Ascending aorta (tissue), 2 donors: ENCODE measurements at regions not wholly inside any gene's neighbourhood (a gene's known extent, or its start where the extent isn't known, plus 50 kb on each side); places are given as distances from the start of the nearest gene placed in this dataset.

ENCODE experiments used
- DNase-seq, 2 donors: peaks; one replicate each; pipeline ENCODE4 v3.0.0-alpha.2; 2019; ENCODE audit warnings: low spot score in 2 of 2
- H3K27ac ChIP-seq, 2 donors: fragments of 200-600 bp; sonication (generic); one replicate each; pipeline ENCODE4 v1.5.1; 2016 to 2017; ENCODE audit warnings: mild to moderate bottlenecking in 1 of 2
- H3K27me3 ChIP-seq: fragments of 200-600 bp; sonication (generic); one replicate; pipeline ENCODE4 v1.5.1; 2017
- H3K36me3 ChIP-seq, 2 donors: fragments of 200-600 bp; sonication (generic); one replicate each; pipeline ENCODE4 v1.5.1; 2016
- H3K4me1 ChIP-seq, 2 donors: fragments of 200-600 bp; sonication (generic); one replicate each; pipeline ENCODE4 v1.5.1; 2016 to 2017; ENCODE audit warnings: mild to moderate bottlenecking in 1 of 2
- H3K4me3 ChIP-seq, 2 donors: fragments of 200-600 bp; sonication (generic); one replicate each; pipeline ENCODE4 v1.5.1; 2016 to 2017; ENCODE audit warnings: mild to moderate bottlenecking in 1 of 2
- H3K9me3 ChIP-seq, 2 donors: fragments of 200-600 bp; sonication (generic); one replicate each; pipeline ENCODE4 v1.5.1; 2016
- intact Hi-C: fragments of 100-400 bp; cut with DNase I; formaldehyde crosslinking; loops from one replicate; pipeline ENCODE4 v1.15.1; 2023
- TF ChIP-seq, protein P1 (sequence below), 3 experiments: fragments of 200-600 bp in 2 of 3; fragments of 450-650 bp in 1 of 3; sonication (generic) in 2 of 3; IDR thresholded peaks; one replicate each; pipeline ENCODE4 v1.5.1; 2016 to 2019; ENCODE audit warnings: antibody characterized with exemption in 3 of 3, mild to moderate bottlenecking in 1 of 3, moderate library complexity in 1 of 3

DNA sequence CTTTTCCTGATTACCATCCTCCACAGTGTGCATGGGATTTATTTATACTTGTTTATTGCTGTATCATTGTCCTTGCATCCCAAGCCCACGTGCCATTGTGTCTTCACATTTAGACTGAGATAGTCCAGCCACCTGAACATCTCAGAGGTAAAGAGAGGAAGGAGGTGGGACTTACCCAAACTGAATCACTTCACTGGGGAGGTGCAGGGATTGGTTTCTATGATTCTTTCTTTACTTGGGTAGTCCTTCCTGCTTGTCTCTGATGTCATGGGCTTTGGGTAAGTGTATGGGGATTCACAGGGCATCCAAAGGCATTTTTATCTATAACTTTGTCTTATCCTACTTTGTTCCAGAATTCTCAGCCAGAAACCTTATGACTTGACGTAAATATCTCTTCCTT lies 141.5 kb upstream of the UMPS start:
- Histone ChIP-seq H3K4me1 (peaks cover 0 to 13% of the 10 kb centered on the region in 2 donors), H3K27me3 (no peaks in the 10 kb centered on the region), H3K4me3 (no peak overlapping the region), H3K36me3 (no peaks in the 10 kb centered on the region), H3K9me3 (no peaks in the 10 kb centered on the region), H3K27ac (no peak overlapping the region)
- DNase-seq = no peak
- intact Hi-C loops = no loop called here
- TF ChIP-seq, protein P1, sequence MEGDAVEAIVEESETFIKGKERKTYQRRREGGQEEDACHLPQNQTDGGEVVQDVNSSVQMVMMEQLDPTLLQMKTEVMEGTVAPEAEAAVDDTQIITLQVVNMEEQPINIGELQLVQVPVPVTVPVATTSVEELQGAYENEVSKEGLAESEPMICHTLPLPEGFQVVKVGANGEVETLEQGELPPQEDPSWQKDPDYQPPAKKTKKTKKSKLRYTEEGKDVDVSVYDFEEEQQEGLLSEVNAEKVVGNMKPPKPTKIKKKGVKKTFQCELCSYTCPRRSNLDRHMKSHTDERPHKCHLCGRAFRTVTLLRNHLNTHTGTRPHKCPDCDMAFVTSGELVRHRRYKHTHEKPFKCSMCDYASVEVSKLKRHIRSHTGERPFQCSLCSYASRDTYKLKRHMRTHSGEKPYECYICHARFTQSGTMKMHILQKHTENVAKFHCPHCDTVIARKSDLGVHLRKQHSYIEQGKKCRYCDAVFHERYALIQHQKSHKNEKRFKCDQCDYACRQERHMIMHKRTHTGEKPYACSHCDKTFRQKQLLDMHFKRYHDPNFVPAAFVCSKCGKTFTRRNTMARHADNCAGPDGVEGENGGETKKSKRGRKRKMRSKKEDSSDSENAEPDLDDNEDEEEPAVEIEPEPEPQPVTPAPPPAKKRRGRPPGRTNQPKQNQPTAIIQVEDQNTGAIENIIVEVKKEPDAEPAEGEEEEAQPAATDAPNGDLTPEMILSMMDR (IDR thresholded peaks at IDR 0.05) = no peak

DNA sequence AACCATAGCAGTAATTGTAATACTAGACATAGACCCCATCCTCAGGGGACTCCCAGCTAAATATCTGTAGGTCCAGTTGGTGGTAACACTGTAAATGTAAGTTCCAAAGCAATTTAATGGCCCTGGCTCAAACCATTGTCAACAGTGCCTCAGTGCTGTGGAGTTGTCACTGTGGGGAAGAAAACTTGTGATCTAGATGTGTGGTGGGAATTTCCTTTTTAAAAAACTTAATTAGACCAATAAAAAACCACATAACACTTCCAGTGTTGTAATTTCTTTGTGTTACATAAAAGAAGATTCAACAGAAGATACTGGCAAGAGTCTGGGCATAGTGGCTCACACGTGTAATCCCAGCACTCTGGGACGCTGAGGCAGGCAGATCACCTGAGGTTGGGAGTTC lies 138.6 kb upstream of the UMPS start:
- intact Hi-C loops = no loop called here
- no peak overlapping the region for H3K27ac ChIP-seq
- no peaks in the 10 kb centered on the region for H3K4me1 ChIP-seq
- no peaks in the 10 kb centered on the region for H3K27me3 ChIP-seq
- TF ChIP-seq, protein P1 (IDR thresholded peaks at IDR 0.05) = no peak
- DNase-seq = no peak
- no peaks in the 10 kb centered on the region for H3K36me3 ChIP-seq
- no peaks in the 10 kb centered on the region for H3K9me3 ChIP-seq
- no peak overlapping the region for H3K4me3 ChIP-seq

DNA sequence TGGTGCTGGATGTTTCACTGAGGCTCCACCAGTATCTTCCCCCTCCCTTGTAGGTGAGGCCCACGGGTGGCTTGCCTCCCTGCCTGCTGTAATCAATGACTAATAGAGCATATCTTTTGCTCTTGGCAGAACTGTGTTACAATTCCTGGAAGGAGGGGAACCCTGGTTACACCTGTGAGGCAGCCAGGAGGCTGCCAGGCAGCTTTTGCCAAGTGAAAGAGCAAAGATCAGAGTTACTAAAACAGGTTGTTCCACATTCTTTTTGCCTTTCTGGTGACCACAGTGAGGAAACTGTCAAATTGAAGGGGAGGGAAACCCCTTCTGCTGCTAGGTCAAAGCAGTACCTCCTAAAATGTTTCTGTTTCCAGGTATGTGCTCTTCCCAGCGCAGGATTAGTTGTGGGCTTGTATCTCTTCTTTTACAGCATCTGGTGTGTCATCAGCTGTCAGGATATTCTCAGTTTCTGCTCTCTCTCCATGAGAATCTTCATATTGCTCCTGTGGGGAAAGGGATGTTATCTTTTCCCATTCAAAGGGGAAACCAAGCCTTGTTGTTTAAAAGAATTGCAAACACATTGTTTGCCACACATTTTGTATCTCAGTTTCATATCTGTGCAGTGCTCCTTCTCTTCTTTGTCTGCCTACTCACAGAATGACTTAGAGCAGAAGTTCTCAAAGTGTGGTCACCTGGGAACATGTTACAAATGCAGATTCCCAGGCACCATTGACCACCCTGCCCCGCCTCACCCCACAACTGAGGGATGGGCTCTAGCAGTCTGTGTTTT lies 137.4 kb upstream of the UMPS start:
- intact Hi-C loops = no loop called here
- no peaks in the 10 kb centered on the region for H3K4me1 ChIP-seq
- no peaks in the 10 kb centered on the region for H3K27me3 ChIP-seq
- TF ChIP-seq, protein P1 (IDR thresholded peaks at IDR 0.05) = no peak
- H3K4me3 ChIP-seq = no peak overlapping the region
- DNase-seq = no peak
- no peak overlapping the region for H3K27ac ChIP-seq
- no peaks in the 10 kb centered on the region for H3K36me3 ChIP-seq
- H3K9me3 ChIP-seq = no peaks in the 10 kb centered on the region

DNA sequence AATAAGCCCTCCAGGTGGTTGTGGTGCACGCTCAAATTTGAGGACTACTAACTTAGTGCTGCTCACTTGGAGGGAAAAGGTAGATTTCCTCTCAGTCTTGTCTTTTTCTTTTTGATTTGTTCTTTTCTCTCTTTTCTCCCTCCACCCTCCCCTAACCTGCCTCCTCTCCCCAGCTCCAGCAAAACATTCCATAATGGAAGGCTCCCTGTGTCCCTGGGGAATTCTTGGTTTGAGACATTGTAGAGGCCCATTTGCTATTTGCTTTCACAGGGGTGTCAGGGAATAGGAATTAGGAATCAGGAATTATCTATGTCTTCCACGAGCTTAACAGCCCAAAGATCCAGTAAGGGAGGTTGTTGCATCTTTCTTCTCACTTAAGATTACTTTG lies 136.8 kb upstream of the UMPS start:
- DNase-seq = no peak
- intact Hi-C loops = no loop called here
- no peak overlapping the region for H3K27ac ChIP-seq

DNA sequence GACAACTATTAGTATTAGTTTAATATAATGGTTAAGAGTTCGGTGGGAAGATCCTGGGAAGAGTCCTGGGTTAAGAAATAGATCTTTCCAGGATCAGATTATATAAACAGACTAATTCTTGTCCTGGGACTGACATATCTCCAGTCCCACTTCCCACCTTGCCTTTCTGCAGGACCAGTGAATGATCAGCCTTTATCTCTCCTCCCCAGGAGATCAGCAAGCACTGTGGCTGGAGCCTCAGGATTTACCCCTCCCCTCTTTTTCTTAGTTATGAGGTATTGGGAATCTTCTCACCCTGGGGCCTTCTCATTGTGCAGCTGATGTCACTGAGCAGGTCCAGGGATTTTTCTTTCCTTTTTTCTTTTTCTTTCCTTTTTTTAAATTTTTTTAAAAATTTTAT lies 135.7 kb upstream of the UMPS start:
- intact Hi-C loops = no loop called here
- Histone ChIP-seq H3K27me3 (no peaks in the 10 kb centered on the region), H3K4me1 (peaks cover 0 to 11% of the 10 kb centered on the region in 2 donors), H3K27ac (no peak overlapping the region), H3K4me3 (no peak overlapping the region), H3K9me3 (no peaks in the 10 kb centered on the region), H3K36me3 (peaks cover 0 to 6% of the 10 kb centered on the region in 2 donors)
- TF ChIP-seq, protein P1 (IDR thresholded peaks at IDR 0.05) = no peak
- no peak for DNase-seq

More for the DNA sequence above, 136.8 kb upstream of the UMPS start:
- Histone ChIP-seq H3K4me3 (no peak overlapping the region), H3K4me1 (no peaks in the 10 kb centered on the region), H3K27me3 (no peaks in the 10 kb centered on the region), H3K36me3 (peaks cover 0 to 4% of the 10 kb centered on the region in 2 donors), H3K9me3 (no peaks in the 10 kb centered on the region)
- TF ChIP-seq, protein P1 (IDR thresholded peaks at IDR 0.05) = no peak
